HAP-1 (cell line): ENCODE measurements at regions not wholly inside any gene's neighbourhood (a gene's known extent, or its start where the extent isn't known, plus 50 kb on each side); places are given as distances from the start of the nearest gene placed in this dataset.
"Not testable (repeated sequence)": the region's sequence is repeated elsewhere in the genome, so short reads cannot be mapped to it uniquely, and the experiment has no call there.

Source experiments
- DNase-seq, 2 experiments: peaks; one replicate each; pipeline ENCODE4 v3.0.0-alpha.2; 2016 to 2020; ENCODE audit warnings: low spot score in 2 of 2
- H3K27me3 ChIP-seq: fragments of 250-450 bp; sonication (Bioruptor Pico); 2 replicates; pipeline ENCODE4 v1.5.1; 2020; ENCODE audit warnings: low read depth, mild to moderate bottlenecking, moderate library complexity
- H3K36me3 ChIP-seq: fragments of 250-450 bp; sonication (Bioruptor Pico); replicated peaks from 2 replicates; pipeline ENCODE4 v1.5.1; 2020; ENCODE audit warnings: mild to moderate bottlenecking
- H3K4me1 ChIP-seq: fragments of 250-450 bp; sonication (Bioruptor Pico); 2 replicates; pipeline ENCODE4 v1.5.1; 2020; ENCODE audit warnings: mild to moderate bottlenecking
- H3K4me3 ChIP-seq: fragments of 250-450 bp; sonication (Bioruptor Pico); 2 replicates; pipeline ENCODE4 v1.5.1; 2020; ENCODE audit warnings: mild to moderate bottlenecking, moderate library complexity
- H3K9me3 ChIP-seq: fragments of 250-450 bp; sonication (Bioruptor Pico); 2 replicates; pipeline ENCODE4 v1.5.1; 2020; ENCODE audit warnings: mild to moderate bottlenecking, moderate library complexity
- in situ Hi-C: fragments of 300-500 bp; cut with MboI; formaldehyde crosslinking; loops from 3 replicates; pipeline ENCODE4 v1.14.3; 2020; ENCODE audit warnings: low sequenced_read_pairs, inconsistent platforms, mixed read lengths

- H3K27me3 ChIP-seq, H3K9me3 ChIP-seq, H3K4me1 ChIP-seq, in situ Hi-C loops, H3K4me3 ChIP-seq, DNase-seq, H3K36me3 ChIP-seq: not testable (repeated sequence)
These were observed 339.6 kb upstream of the KLHL4 start for GRCh38 chrX:87178009-87178408.
